Retinal pigment epithelial cell (primary cell): ENCODE measurements at regions not wholly inside any gene's neighbourhood (a gene's known extent, or its start where the extent isn't known, plus 50 kb on each side); places are given as distances from the start of the nearest gene placed in this dataset.

Experiments
- DNase-seq: peaks from one replicate; pipeline ENCODE4 v3.0.0-alpha.2; 2010; ENCODE audit warnings: low read depth
- H3K4me3 ChIP-seq: 2 replicates; pipeline ENCODE4 v1.5.1; 2011; ENCODE audit warnings: mild to moderate bottlenecking, low read length, control low read depth, moderate library complexity
- CTCF ChIP-seq: conservative IDR thresholded peaks from 2 replicates; pipeline ENCODE4 v1.5.1; 2011; ENCODE audit warnings: low read depth, low read length, control low read depth, inconsistent platforms

- TF ChIP-seq CTCF: no peak
- DNase-seq: no peak
- no peak overlapping the region for H3K4me3 ChIP-seq
These were observed 524.5 kb downstream of the BRD1 start for GRCh38 chr22:49303061-49303735.

- H3K4me3 ChIP-seq: no peak overlapping the region
- no peak for TF ChIP-seq CTCF
- DNase-seq: no peak
These were observed 525.1 kb downstream of the BRD1 start for GRCh38 chr22:49302530-49302929.

GRCh38 chr22:49302150-49302460 lies 525.6 kb downstream of the BRD1 start:
- H3K4me3 ChIP-seq: no peak overlapping the region
- DNase-seq: no peak
- no peak for TF ChIP-seq CTCF

- no peak for DNase-seq
- TF ChIP-seq CTCF: no peak
- no peak overlapping the region for H3K4me3 ChIP-seq
These were observed 526.1 kb downstream of the BRD1 start for GRCh38 chr22:49301398-49302149.

- H3K4me3 ChIP-seq: no peak overlapping the region
- no peak for DNase-seq
- no peak for TF ChIP-seq CTCF
These were observed 526.7 kb downstream of the BRD1 start for GRCh38 chr22:49300951-49301397.

- no peak for TF ChIP-seq CTCF
- no peak overlapping the region for H3K4me3 ChIP-seq
- no peak for DNase-seq
These were observed 527.4 kb downstream of the BRD1 start for GRCh38 chr22:49300241-49300640.

- no peak overlapping the region for H3K4me3 ChIP-seq
- DNase-seq: no peak
- no peak for TF ChIP-seq CTCF
These were observed 527.8 kb downstream of the BRD1 start for GRCh38 chr22:49299821-49300231.
